ENCODE measurements at regions not wholly inside any gene's neighbourhood (a gene's known extent, or its start where the extent isn't known, plus 50 kb on each side); places are given as distances from the start of the nearest gene placed in this dataset.
A peak's percentile ranks its signal among the peaks of the same experiment; 100 is the strongest.

DNA sequence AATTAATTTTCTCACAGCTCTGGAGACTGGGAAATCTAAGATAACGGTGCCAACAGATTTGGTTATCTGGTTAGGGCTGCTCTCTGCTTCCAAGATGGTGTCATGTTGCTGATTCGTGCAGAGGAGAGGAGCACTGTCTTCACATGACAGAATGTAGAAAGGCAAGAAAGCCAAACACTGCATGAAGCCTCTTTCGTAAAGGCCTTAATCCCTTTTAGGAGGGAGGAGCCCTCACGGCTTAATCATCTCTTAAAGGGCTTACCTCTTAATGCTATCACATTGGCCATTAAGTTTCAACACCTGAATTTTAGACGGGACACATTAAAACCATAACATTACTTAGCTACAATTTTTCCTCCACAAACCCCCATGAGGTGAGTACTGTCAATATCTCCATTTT lies 174.1 kb downstream of the COX18 start:
- H2AFZ ChIP-seq (ENCODE audit: low read length), result no peak overlapping the region
- H2BK12ac ChIP-seq (ENCODE audit: insufficient read length, low read depth, low read length), result no peak overlapping the region
- no peak overlapping the region for H2BK15ac ChIP-seq (ENCODE audit: low read depth, low read length)
- no peaks in the 10 kb centered on the region for H4K20me1 ChIP-seq (ENCODE audit: control insufficient read depth, insufficient read depth, insufficient read length)
- no peak overlapping the region for H3K23ac ChIP-seq (ENCODE audit: insufficient read length, low read depth, low read length)
- no peak overlapping the region for H3T11ph ChIP-seq (ENCODE audit: low read length)
- no peak overlapping the region for H3K56ac ChIP-seq (ENCODE audit: insufficient read length, low read depth, low read length)
- no peaks in the 10 kb centered on the region for H3K27me3 ChIP-seq (ENCODE audit: insufficient read depth, low read length)
- H4K91ac ChIP-seq (ENCODE audit: insufficient read length, low read depth, low read length), result no peak overlapping the region
- H3K27ac Mint-ChIP-seq, result peak overlapping the region in 1 of 3 experiments; percentile 71; a peak in 1 of 7 replicates
- TF ChIP-seq, protein P1, sequence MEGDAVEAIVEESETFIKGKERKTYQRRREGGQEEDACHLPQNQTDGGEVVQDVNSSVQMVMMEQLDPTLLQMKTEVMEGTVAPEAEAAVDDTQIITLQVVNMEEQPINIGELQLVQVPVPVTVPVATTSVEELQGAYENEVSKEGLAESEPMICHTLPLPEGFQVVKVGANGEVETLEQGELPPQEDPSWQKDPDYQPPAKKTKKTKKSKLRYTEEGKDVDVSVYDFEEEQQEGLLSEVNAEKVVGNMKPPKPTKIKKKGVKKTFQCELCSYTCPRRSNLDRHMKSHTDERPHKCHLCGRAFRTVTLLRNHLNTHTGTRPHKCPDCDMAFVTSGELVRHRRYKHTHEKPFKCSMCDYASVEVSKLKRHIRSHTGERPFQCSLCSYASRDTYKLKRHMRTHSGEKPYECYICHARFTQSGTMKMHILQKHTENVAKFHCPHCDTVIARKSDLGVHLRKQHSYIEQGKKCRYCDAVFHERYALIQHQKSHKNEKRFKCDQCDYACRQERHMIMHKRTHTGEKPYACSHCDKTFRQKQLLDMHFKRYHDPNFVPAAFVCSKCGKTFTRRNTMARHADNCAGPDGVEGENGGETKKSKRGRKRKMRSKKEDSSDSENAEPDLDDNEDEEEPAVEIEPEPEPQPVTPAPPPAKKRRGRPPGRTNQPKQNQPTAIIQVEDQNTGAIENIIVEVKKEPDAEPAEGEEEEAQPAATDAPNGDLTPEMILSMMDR (conservative IDR thresholded peaks at IDR 0.05), result no peak
- no peak overlapping the region for H4K8ac ChIP-seq (replicated peaks; ENCODE audit: insufficient read length, low read depth, low read length)
- no peak overlapping the region for H2BK5ac ChIP-seq (ENCODE audit: insufficient read length, low read length)
- no peak overlapping the region for H3K9ac ChIP-seq (ENCODE audit: extremely low read depth, insufficient read length, low read length)
- no peak overlapping the region for H3K18ac ChIP-seq (ENCODE audit: insufficient read length, low read depth, low read length)
- H3K27ac ChIP-seq (ENCODE audit: insufficient read length, low read depth, low read length), result no peak overlapping the region
- H3K4me2 ChIP-seq (ENCODE audit: insufficient read depth, insufficient read length, low read length), result no peak overlapping the region
- no peak overlapping the region for H2BK20ac ChIP-seq (ENCODE audit: low read depth, low read length, poor library complexity, severe bottlenecking)
- H3K4me1 Mint-ChIP-seq, result peaks cover 31 to 38% of the 10 kb centered on the region in 2 experiments
- H3K4me3 Mint-ChIP-seq, result no peak overlapping the region
- no peaks in the 10 kb centered on the region for H3K27me3 Mint-ChIP-seq (ENCODE audit: low read depth)
- no peak for DNase-seq
- H3K4me1 ChIP-seq (ENCODE audit: insufficient read depth, low read length), result peaks cover 3% of the 10 kb centered on the region
- H3K4ac ChIP-seq (ENCODE audit: low read depth, low read length), result no peak overlapping the region
- H3K36me3 Mint-ChIP-seq (ENCODE audit: insufficient read depth in 1 of 3, low read depth in 3 of 3), result peaks cover 0 to 10% (median 0%) of the 10 kb centered on the region in 3 experiments; a peak in 2 of 7 replicates
- no peaks in the 10 kb centered on the region for H3K23me2 ChIP-seq (ENCODE audit: insufficient read length, low read depth, low read length, poor library complexity, severe bottlenecking)
- H3K9me3 ChIP-seq (ENCODE audit: control insufficient read depth, low read depth, low read length), result no peaks in the 10 kb centered on the region
- no peak overlapping the region for H2AK5ac ChIP-seq (ENCODE audit: insufficient read length, low read length)
- H2BK120ac ChIP-seq (ENCODE audit: low read depth, low read length, poor library complexity, severe bottlenecking), result no peak overlapping the region
- no CpG with 5 or more reads among the region's 5 CpGs for WGBS (ENCODE audit: extremely low coverage, insufficient read length, low lambda C conversion rate)
- H3K79me2 ChIP-seq (ENCODE audit: insufficient read depth, low read length), result no peaks in the 10 kb centered on the region
- no peak overlapping the region for H3K14ac ChIP-seq (ENCODE audit: insufficient read depth, low read length)
- peaks cover 0 to 3% of the 10 kb centered on the region in 2 experiments; a peak in 2 of 5 replicates for H3K9me3 Mint-ChIP-seq
- H4K5ac ChIP-seq (ENCODE audit: insufficient read length, low read depth, low read length), result no peak overlapping the region
- no peaks in the 10 kb centered on the region for H3K79me1 ChIP-seq (ENCODE audit: insufficient read depth, low read depth, low read length, poor library complexity, severe bottlenecking)

All from H9 (cell line).